ENCODE measurements at regions not wholly inside any gene's neighbourhood (a gene's known extent, or its start where the extent isn't known, plus 50 kb on each side); places are given as distances from the start of the nearest gene placed in this dataset.

GRCh38 chr5:63323926-63324325 is 638.3 kb downstream of the HTR1A start:
- DNase-seq = no peak

GRCh38 chr5:63314551-63314950 is 647.7 kb downstream of the HTR1A start:
- DNase-seq = no peak

- DNase-seq = no peak
Measured at GRCh38 chr5:63310644-63311043, 651.6 kb downstream of the HTR1A start.

DNA sequence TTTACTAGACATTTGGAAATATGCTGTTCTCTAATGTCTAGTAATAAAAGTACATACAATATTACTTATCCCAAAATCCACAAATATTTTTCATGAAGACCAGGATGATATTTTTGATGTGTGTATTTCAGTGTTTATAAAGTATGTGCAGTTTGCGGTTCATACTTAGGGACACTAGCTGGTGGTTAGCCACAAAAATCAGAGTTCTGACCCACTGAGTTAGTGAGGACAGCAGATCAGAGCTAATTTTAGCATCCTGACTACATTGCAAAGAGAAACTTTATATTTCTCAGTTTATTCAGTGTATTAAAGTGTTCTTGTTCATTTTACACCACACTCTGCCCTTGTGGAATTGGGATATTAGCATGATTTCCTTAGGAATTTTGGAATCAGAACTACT is 655.3 kb downstream of the HTR1A start:
- DNase-seq = no peak

GRCh38 chr5:63293317-63293716 is 668.9 kb downstream of the HTR1A start:
- DNase-seq = no peak

- DNase-seq = no peak
Measured at GRCh38 chr5:63286724-63287123, 675.5 kb downstream of the HTR1A start.

DNA sequence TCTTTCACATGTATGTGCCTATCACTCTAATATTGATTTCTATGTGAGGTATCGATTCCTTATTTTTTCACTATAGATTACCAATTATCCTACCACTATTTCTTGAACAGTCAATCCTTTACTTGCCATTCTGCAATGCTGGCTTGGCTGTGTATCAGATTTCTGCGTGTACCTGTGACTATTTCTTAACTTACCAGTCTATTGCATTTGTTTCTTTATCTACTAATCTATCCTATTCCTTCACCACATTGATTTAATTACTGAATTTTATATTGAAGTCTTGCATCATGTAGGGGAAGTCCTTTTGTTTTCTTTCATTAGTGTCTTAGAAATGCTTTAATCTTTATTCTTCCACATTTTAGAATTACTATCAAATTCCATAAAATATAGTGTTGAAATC is 684.8 kb downstream of the LRRC70 start:
- DNase-seq = no peak

- no peak for DNase-seq
Measured at GRCh38 chr5:63262185-63262981, 683.8 kb downstream of the LRRC70 start.

DNA sequence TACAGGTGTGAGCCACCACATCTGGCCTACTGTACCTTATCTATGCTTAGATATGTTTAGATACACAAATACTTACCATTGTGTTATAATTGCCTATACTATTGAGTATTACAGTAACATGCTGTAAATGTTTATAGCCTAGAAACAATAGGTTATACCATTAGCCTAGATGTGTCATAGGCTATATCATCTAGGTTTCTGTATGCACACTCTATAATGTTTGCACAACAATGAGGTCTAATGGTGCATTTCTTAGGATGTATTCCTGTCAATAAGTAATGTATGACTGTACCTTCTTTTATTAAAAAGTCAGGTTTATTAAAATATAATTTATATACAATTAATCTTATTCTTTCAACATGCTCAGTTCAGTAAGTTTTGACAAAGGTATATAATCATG is 683.1 kb downstream of the LRRC70 start:
- no peak for DNase-seq

- no peak for DNase-seq
Measured at GRCh38 chr5:63255594-63255993, 677.0 kb downstream of the LRRC70 start.

DNA sequence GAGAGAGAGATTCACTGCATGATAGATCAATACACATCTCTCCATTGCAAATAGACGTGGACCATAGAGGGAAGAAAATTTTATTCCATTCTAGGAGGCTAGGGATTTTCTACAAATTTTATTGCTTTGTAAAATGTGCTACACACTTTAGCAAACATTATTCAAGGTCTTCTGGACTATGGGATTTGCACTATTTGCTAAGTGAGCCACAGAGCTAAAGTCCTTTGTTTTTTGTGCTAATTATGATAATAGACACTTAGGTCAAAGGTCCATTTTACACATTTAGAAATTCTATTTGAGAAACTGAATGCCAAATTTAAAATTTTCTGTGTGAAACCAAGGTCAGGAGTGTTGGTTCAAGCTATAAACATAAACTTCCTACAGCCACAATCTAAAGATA is 672.3 kb downstream of the LRRC70 start:
- no peak for DNase-seq

GRCh38 chr5:63249960-63250359 is 671.3 kb downstream of the LRRC70 start:
- no peak for DNase-seq

GRCh38 chr5:63247651-63248050 is 669.0 kb downstream of the LRRC70 start:
- DNase-seq = no peak

DNA sequence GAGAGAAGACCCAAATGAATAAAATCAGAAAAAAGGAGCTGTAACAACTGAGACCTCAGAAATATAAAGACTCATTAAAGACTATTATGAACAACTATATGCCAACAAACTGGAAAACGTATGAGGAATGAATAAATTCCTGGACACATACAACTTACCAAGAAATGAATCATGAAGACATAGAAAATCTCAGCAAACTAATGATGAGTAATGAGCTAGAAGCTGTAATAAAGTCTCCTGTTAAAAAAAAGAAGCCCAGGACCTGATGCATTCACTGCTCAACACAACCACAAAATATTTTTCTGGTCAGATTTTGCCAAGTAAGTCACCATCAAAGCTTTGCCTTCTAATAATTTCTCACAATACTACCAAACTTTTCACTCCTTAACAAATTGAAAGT is 666.7 kb downstream of the LRRC70 start:
- no peak for DNase-seq

GRCh38 chr5:63240063-63240755 is 661.6 kb downstream of the LRRC70 start:
- DNase-seq = no peak

DNA sequence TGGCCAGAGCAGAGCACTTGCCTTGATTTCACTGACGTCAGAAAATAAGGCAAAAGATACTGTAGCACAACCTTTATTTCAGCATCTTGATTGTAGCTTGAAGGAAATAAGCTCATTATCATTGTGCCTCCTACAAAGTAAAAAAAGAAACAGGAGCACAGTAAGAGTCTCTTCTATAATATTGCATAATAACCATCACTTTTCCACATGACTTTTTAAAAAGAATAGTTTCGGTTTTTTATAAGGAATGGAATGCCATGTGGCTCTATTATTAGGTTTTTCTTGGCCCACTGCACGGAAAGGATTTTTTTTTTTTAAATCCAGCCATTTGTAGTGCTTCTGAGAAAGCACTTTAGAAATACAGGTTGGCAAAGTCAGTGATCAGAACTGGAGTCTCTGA is 655.3 kb downstream of the LRRC70 start:
- no peak for DNase-seq

DNA sequence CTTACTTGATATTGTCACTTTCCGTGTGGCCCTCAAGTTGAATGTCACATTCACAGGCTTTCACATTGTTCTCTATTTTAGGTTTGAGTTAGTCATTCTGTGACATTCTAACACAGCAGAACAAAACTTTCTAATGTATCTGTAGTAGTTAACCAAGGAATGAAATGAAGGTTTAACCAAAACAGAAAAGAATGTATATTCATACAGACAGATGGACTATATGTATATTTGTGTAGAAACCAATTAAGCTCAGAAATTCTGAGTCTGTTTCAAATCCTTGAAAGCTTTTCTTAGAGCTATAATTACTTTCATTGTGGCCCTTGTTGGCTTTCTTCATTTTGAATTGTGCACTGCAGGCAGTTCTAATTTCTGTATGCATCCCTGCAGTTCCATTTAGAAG is 654.7 kb downstream of the LRRC70 start:
- no peak for DNase-seq

GRCh38 chr5:63230754-63231153 is 652.1 kb downstream of the LRRC70 start:
- no peak for DNase-seq

DNA sequence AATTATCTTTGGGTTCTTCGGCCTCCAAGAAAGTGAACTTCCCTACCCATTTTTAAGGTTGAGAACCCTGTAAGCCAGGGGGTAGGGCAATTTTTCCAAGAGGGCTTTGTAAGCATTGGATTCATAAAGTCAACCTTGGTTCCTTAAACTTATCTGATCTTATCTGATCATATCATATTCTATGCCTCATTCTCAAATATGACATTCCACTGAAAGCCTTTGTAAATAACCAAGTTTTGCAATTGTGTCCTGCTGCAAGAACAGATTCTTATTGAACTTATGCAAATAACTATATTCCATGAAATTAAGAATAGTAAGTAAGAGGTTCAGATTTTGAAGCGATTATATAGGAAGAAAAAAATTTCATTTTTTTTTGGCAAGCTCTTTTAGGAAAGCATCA is 649.5 kb downstream of the LRRC70 start:
- DNase-seq = no peak

- DNase-seq = no peak
Measured at GRCh38 chr5:63220244-63220643, 641.6 kb downstream of the LRRC70 start.

GRCh38 chr5:63217422-63217821 is 638.8 kb downstream of the LRRC70 start:
- DNase-seq = no peak

- DNase-seq = no peak
Measured at GRCh38 chr5:63213256-63213655, 634.6 kb downstream of the LRRC70 start.

DNA sequence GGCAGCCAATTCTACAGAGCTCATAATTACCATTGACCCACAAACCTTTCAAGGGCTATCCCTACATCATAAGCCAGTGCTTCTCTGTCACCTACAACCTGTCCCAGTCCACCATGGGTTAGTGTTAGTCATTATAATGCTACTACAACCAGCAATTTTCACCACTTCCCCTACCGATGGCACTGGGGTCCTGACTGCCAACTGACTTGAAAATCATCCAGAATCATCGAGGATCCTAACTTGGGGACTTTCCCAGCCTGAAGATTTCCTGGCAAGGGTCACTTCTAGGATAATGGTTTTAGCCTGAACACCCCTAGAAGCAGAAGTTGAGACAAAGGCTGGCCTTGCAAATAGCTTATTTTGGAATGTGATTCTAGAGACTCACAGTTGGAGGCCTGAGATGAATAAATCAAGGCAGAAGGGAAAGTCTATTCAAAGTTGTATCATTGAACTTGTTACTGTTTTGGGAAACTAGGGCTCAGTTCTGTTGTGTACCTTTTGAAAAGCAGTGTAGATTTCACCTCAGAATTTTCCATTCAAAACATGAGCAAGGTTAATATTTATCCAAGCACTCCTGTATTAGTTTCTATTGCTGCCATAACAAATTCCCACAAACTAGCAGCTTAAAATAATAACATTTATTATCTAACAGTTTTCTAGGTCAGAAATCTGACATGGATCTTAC is 633.0 kb downstream of the LRRC70 start:
- no peak for DNase-seq
